Panc1 (cell line): ENCODE measurements at regions not wholly inside any gene's neighbourhood (a gene's known extent, or its start where the extent isn't known, plus 50 kb on each side); places are given as distances from the start of the nearest gene placed in this dataset.

Experiments
- ATAC-seq: fragments of 200-7000 bp; cut with Tn5 transposase; 2 replicates; pipeline ENCODE4 v1.9.1; 2020; ENCODE audit warnings: mild to moderate bottlenecking, moderate library complexity
- BruUV-seq: library from RNA; stranded (reverse); fragments of 400-500 nt; replicated peaks from 2 replicates; lab custom pipeline; 2021; lab: Mats Ljungman, UMichigan
- CTCF ChIA-PET: fragments of 300-600 bp; sonication (Branson Sonifier 250); formaldehyde crosslinking; loops from one replicate; lab custom pipeline; 2022; ENCODE audit warnings: antibody characterized with exemption; lab: Charles Lee
- POLR2A ChIA-PET: fragments of 300-600 bp; sonication (Branson Sonifier 250); formaldehyde crosslinking; loops from one replicate; lab custom pipeline; 2022; ENCODE audit warnings: antibody characterized with exemption; lab: Charles Lee
- DNase-seq: peaks from one replicate; pipeline ENCODE4 v3.0.0-alpha.2; 2010; ENCODE audit warnings: low read depth, low spot score
- H3K27ac ChIP-seq: 2 replicates; pipeline ENCODE4 v1.5.1; 2011; ENCODE audit warnings: mild to moderate bottlenecking, low read length, inconsistent platforms
- H3K27me3 ChIP-seq: fragments of 200-500 bp; sonication (Bioruptor generic); 2 replicates; pipeline ENCODE4 v1.6.0; 2014; ENCODE audit warnings: low read length, inconsistent platforms; ENCODE audit not compliant: control insufficient read depth, insufficient read depth
- H3K36me3 ChIP-seq: fragments of 200-500 bp; sonication (Bioruptor generic); 2 replicates; pipeline ENCODE4 v1.5.1; 2014; ENCODE audit warnings: inconsistent platforms, mild to moderate bottlenecking, low read length, moderate library complexity; ENCODE audit not compliant: control insufficient read depth, insufficient read depth
- H3K4me1 ChIP-seq: 2 replicates; pipeline ENCODE4 v1.5.1; 2011; ENCODE audit warnings: inconsistent platforms, mild to moderate bottlenecking, low read length, moderate library complexity; ENCODE audit not compliant: control insufficient read depth, insufficient read depth
- H3K4me3 ChIP-seq, 2 experiments: 2 replicates each; pipeline ENCODE4 v1.5.1; 2011 to 2012; ENCODE audit warnings: low read depth in 2 of 2, low read length in 2 of 2, mild to moderate bottlenecking in 2 of 2, inconsistent platforms in 1 of 2, moderate library complexity in 1 of 2
- H3K9me3 ChIP-seq: fragments of 200-500 bp; sonication (Bioruptor generic); 2 replicates; pipeline ENCODE4 v1.5.1; 2014; ENCODE audit warnings: low read depth, mild to moderate bottlenecking, inconsistent platforms, low read length, moderate library complexity; ENCODE audit not compliant: control insufficient read depth, insufficient read depth
- POLR2AphosphoS5 ChIP-seq: IDR thresholded peaks from 2 replicates; pipeline ENCODE4 v1.6.1; 2012; ENCODE audit warnings: mild to moderate bottlenecking, low read depth, low read length, moderate library complexity
- SIN3A ChIP-seq: IDR thresholded peaks from 2 replicates; pipeline ENCODE4 v1.6.1; 2012; ENCODE audit warnings: low read depth, mild to moderate bottlenecking, low read length, moderate library complexity, borderline replicate concordance; ENCODE audit not compliant: insufficient read depth
- TCF7L2 ChIP-seq: IDR thresholded peaks from 2 replicates; pipeline ENCODE4 v1.6.1; 2011; ENCODE audit warnings: mild to moderate bottlenecking, low read depth, low read length, inconsistent platforms
- in situ Hi-C: cut with HindIII; loops from 2 replicates; pipeline ENCODE4 v1.10.0; 2016; ENCODE audit warnings: low sequenced_read_pairs, low pct_unique_long_range_greater_than_20kb
- intact Hi-C: fragments of 100-400 bp; cut with micrococcal nuclease; formaldehyde crosslinking; loops from one replicate; pipeline ENCODE4 v1.10.0; 2022; ENCODE audit not compliant: unreplicated experiment
- TF ChIP-seq, protein P1 (sequence below): fragments of 450-650 bp; IDR thresholded peaks from 2 replicates; pipeline ENCODE4 v1.5.1; 2017; ENCODE audit warnings: mild to moderate bottlenecking
- TF ChIP-seq, protein P2 (sequence below), 2 experiments: IDR thresholded peaks; 2 replicates each; pipeline ENCODE4 v1.6.1; 2011 to 2012; ENCODE audit warnings: low read depth in 2 of 2, control low read depth in 1 of 2, low read length in 1 of 2, mild to moderate bottlenecking in 1 of 2, moderate library complexity in 1 of 2; ENCODE audit not compliant: insufficient read depth in 1 of 2

- CTCF ChIA-PET, result no interaction called here
- in situ Hi-C loops, result no loop called here
- 0 out of 2 replicates have a peak, but pooled peaks have one; percentile 17 for ATAC-seq
Observed at GRCh38 chr5:56460195-56460546, 227.0 kb upstream of the ANKRD55 start.

GRCh38 chr5:56459394-56460194, 226.5 kb upstream of the ANKRD55 start:
- TF ChIP-seq TCF7L2 (no peak), POLR2AphosphoS5 (no peak), SIN3A (no peak)
- TF ChIP-seq, protein P1, sequence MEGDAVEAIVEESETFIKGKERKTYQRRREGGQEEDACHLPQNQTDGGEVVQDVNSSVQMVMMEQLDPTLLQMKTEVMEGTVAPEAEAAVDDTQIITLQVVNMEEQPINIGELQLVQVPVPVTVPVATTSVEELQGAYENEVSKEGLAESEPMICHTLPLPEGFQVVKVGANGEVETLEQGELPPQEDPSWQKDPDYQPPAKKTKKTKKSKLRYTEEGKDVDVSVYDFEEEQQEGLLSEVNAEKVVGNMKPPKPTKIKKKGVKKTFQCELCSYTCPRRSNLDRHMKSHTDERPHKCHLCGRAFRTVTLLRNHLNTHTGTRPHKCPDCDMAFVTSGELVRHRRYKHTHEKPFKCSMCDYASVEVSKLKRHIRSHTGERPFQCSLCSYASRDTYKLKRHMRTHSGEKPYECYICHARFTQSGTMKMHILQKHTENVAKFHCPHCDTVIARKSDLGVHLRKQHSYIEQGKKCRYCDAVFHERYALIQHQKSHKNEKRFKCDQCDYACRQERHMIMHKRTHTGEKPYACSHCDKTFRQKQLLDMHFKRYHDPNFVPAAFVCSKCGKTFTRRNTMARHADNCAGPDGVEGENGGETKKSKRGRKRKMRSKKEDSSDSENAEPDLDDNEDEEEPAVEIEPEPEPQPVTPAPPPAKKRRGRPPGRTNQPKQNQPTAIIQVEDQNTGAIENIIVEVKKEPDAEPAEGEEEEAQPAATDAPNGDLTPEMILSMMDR, result no peak
- TF ChIP-seq, protein P2, sequence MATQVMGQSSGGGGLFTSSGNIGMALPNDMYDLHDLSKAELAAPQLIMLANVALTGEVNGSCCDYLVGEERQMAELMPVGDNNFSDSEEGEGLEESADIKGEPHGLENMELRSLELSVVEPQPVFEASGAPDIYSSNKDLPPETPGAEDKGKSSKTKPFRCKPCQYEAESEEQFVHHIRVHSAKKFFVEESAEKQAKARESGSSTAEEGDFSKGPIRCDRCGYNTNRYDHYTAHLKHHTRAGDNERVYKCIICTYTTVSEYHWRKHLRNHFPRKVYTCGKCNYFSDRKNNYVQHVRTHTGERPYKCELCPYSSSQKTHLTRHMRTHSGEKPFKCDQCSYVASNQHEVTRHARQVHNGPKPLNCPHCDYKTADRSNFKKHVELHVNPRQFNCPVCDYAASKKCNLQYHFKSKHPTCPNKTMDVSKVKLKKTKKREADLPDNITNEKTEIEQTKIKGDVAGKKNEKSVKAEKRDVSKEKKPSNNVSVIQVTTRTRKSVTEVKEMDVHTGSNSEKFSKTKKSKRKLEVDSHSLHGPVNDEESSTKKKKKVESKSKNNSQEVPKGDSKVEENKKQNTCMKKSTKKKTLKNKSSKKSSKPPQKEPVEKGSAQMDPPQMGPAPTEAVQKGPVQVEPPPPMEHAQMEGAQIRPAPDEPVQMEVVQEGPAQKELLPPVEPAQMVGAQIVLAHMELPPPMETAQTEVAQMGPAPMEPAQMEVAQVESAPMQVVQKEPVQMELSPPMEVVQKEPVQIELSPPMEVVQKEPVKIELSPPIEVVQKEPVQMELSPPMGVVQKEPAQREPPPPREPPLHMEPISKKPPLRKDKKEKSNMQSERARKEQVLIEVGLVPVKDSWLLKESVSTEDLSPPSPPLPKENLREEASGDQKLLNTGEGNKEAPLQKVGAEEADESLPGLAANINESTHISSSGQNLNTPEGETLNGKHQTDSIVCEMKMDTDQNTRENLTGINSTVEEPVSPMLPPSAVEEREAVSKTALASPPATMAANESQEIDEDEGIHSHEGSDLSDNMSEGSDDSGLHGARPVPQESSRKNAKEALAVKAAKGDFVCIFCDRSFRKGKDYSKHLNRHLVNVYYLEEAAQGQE (IDR thresholded peaks at IDR 0.05; ENCODE audit: insufficient read depth in 1 of 2, low read depth in 2 of 2, low read length in 1 of 2), result no peak
- in situ Hi-C loops (no loop called here), intact Hi-C loops (loop anchor here (10.0 kb wide), 1 partner anchor 185 kb away; no protein-coding TSS in a partner anchor)
- Histone ChIP-seq H3K36me3 (no peaks in the 10 kb centered on the region), H3K27ac (no peak overlapping the region), H3K4me1 (peaks cover 8% of the 10 kb centered on the region; the same call in 1 of the 2 replicates), H3K9me3 (no peaks in the 10 kb centered on the region), H3K27me3 (no peaks in the 10 kb centered on the region), H3K4me3 (no peak overlapping the region)
- BruUV-seq, result no TSS peak
- ChIA-PET POLR2A (no interaction called here), CTCF (no interaction called here)
- ATAC-seq (no peak), DNase-seq (no peak)

More at GRCh38 chr5:56460195-56460546, 227.0 kb upstream of the ANKRD55 start:
- intact Hi-C loops, result loop anchor here (10.0 kb wide), 1 partner anchor 185 kb away; no protein-coding TSS in a partner anchor
- peaks cover 8% of the 10 kb centered on the region; the same call in 1 of the 2 replicates for H3K4me1 ChIP-seq
- POLR2A ChIA-PET, result no interaction called here
- no peaks in the 10 kb centered on the region for H3K9me3 ChIP-seq
- no peak overlapping the region for H3K27ac ChIP-seq
- no TSS peak for BruUV-seq
- DNase-seq, result no peak
- TF ChIP-seq TCF7L2, result no peak
- no peak for TF ChIP-seq SIN3A
- TF ChIP-seq POLR2AphosphoS5, result no peak
- TF ChIP-seq, protein P2 (IDR thresholded peaks at IDR 0.05; ENCODE audit: insufficient read depth in 1 of 2, low read depth in 2 of 2, low read length in 1 of 2), result no peak
- TF ChIP-seq, protein P1, result no peak
- H3K4me3 ChIP-seq, result no peak overlapping the region
- H3K36me3 ChIP-seq, result no peaks in the 10 kb centered on the region
- H3K27me3 ChIP-seq, result no peaks in the 10 kb centered on the region
